GM12874 (cell line): ENCODE measurements at regions not wholly inside any gene's neighbourhood (a gene's known extent, or its start where the extent isn't known, plus 50 kb on each side); places are given as distances from the start of the nearest gene placed in this dataset.

ENCODE experiments used
- TF ChIP-seq, protein P1 (sequence below): IDR thresholded peaks from 2 replicates; pipeline ENCODE4 v1.5.1; 2011; ENCODE audit warnings: low read depth, mild to moderate bottlenecking, control low read depth, low read length, moderate library complexity; ENCODE audit not compliant: insufficient read depth

DNA sequence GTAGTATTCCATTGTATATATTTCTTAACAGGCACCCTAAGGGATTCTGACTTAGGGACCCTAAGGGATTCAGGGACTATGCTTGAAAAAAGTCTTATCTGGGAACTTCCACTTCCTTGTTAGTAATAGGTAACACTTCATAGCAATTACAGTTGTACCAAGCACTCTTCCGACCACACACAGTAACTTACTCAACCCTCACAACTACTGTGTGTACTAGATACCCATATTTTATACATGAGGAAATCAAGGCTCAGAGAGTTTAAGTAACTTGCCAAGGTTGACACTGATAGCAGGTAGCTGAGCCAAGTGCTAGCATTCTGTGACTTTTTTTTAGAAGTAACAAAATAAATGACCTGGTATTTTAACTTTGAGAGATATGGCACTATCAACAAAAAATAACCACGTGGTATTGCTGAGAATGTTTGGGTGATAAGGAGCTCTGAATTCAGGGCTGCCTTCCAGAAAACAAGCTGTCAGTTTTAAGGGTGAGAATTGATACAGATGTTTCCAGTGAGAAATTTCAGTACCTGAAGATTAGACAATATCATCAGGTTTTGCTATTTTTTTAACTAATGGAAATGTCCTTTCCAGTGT is 210.3 kb upstream of the SUCLG2 start:
- TF ChIP-seq, protein P1, sequence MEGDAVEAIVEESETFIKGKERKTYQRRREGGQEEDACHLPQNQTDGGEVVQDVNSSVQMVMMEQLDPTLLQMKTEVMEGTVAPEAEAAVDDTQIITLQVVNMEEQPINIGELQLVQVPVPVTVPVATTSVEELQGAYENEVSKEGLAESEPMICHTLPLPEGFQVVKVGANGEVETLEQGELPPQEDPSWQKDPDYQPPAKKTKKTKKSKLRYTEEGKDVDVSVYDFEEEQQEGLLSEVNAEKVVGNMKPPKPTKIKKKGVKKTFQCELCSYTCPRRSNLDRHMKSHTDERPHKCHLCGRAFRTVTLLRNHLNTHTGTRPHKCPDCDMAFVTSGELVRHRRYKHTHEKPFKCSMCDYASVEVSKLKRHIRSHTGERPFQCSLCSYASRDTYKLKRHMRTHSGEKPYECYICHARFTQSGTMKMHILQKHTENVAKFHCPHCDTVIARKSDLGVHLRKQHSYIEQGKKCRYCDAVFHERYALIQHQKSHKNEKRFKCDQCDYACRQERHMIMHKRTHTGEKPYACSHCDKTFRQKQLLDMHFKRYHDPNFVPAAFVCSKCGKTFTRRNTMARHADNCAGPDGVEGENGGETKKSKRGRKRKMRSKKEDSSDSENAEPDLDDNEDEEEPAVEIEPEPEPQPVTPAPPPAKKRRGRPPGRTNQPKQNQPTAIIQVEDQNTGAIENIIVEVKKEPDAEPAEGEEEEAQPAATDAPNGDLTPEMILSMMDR, result no peak

DNA sequence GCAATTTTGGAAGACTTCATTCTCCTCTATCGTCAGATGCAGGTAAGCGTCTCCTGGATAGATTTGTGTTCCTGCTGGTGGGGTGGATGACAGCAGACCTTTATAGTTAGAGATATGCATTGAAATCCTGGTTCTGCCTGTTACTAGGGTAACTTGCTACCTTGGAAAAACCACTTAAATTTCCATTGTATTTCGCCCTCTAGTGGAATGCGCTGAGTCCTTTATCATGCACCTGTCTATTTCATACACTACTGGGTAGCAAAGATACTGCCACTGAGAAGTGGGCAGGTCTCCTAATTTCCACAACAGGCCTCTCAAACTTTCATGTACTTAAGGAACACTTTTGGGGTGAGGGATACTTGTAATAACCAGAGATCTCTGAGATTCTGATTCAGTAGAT is 209.5 kb upstream of the SUCLG2 start:
- TF ChIP-seq, protein P1, result 0 out of 2 replicates have a peak, but pooled peaks have one; percentile 26

DNA sequence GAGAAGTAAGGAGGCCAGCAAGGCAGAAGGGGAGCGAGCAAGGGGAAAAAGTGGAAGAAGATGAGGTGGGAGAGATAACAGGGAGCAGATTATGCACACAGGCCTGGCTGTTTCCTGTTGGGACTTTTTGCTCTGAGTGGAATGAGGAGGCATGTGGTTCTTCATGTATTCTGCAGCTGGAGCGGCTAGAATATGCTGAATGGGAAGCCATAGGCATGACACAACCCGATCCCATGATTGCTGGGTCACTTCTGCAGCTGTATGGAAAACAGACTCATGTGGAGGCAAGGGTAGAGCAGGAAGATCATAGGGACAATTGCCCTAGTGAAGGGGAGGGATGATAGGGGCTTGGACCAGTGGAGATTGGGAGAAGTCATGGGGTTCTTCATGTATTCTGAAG is 206.0 kb upstream of the SUCLG2 start:
- TF ChIP-seq, protein P1, result no peak

DNA sequence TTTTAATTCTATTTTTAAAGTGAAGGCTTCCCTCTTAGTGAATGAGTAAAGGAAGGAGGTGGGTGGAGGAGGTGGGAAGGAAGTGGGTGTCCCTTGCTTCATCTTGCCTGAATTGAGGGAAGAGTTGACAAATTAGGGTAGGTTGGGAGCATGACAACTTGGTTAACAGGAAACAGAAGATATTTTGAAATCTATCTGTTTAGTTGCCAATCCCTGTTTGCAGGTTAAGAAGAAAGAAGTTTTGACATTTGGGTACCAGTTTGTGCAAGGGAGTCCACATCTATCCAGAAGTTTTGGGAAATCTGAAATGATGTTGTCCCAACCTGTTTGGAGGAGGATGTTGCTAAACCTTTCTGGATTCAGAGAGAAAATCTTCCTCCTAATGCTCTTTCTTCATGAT is 204.1 kb upstream of the SUCLG2 start:
- TF ChIP-seq, protein P1, result no peak

DNA sequence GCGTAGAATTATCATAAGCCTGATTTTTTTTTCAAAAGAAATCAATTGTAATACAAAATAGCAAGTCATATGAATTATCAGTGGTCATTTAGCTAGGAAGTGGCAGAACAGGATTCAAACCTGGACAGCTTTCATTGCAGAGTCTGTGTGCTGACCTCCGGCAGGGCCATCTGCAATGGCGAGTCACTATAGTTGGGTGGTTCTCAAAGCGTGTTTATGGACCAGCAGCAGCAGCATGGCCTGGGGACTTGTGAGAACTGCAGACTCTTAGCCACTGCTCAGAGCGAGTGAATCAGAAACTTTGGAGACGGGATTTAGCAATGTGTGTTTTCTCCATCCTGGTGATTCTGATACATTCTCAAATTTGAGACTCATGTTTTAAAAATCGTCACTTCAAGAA is 202.3 kb upstream of the SUCLG2 start:
- TF ChIP-seq, protein P1, result no peak

DNA sequence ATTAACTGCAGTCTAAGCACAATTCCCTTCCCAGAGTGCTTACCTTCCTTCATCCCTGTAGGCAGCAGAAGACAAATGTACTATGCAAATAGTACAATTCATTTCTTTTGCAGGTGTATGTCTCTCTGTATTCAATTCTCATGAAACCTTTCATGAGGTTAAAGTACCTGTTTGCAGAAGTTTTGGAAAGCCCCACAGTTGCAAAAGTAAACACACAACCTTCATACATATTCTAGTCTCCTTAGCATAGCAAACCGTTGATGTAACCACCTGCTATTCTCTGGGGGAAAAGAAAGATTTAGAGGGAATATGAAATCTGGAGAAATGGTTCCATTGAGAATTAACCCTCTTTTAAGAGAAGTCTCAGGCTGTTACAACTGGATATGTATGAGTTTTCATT is 200.3 kb upstream of the SUCLG2 start:
- TF ChIP-seq, protein P1, result no peak

DNA sequence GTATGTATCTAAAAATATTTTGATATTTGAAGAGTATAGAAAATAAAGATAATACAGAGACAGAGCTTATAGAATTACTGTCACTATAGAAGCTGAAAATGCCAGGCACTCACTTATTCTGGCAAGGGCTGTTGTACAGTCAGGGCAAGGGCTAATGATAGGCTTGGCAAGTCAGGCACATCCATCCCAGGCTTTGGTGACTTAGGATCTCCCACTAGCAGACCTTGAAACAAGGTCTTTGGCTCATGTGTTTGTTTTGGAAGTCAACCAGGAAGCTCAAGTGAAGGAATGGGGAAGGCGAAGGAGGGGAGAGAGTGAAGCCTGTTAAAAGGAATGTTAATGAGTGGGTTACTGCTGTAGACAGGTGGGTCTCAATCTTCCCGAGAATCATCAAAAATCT is 199.1 kb upstream of the SUCLG2 start:
- TF ChIP-seq, protein P1, result no peak
